Endothelial cell (in vitro differentiated cells): ENCODE measurements at regions not wholly inside any gene's neighbourhood (a gene's known extent, or its start where the extent isn't known, plus 50 kb on each side); places are given as distances from the start of the nearest gene placed in this dataset.

Source experiments
- DNase-seq: peaks from one replicate; pipeline ENCODE4 v3.0.0; 2021; ENCODE audit warnings: low spot score
- H3K27ac Mint-ChIP-seq: one replicate; pipeline ENCODE4 v1.8.0; 2021; ENCODE audit warnings: mixed read lengths, inconsistent platforms; ENCODE audit not compliant: unreplicated experiment
- H3K27me3 Mint-ChIP-seq: one replicate; pipeline ENCODE4 v1.8.0; 2021; ENCODE audit warnings: mild to moderate bottlenecking, moderate library complexity, mixed read lengths, inconsistent platforms; ENCODE audit not compliant: unreplicated experiment
- H3K36me3 Mint-ChIP-seq: one replicate; pipeline ENCODE4 v1.8.0; 2021; ENCODE audit warnings: mild to moderate bottlenecking, low read depth, mixed read lengths, inconsistent platforms; ENCODE audit not compliant: unreplicated experiment
- H3K4me1 Mint-ChIP-seq: one replicate; pipeline ENCODE4 v1.8.0; 2021; ENCODE audit warnings: mild to moderate bottlenecking, mixed read lengths, inconsistent platforms; ENCODE audit not compliant: unreplicated experiment
- H3K4me3 Mint-ChIP-seq: one replicate; pipeline ENCODE4 v1.8.0; 2021; ENCODE audit warnings: mild to moderate bottlenecking, mixed read lengths, inconsistent platforms; ENCODE audit not compliant: unreplicated experiment
- H3K9me3 Mint-ChIP-seq: one replicate; pipeline ENCODE4 v1.8.0; 2021; ENCODE audit warnings: mixed read lengths, inconsistent platforms; ENCODE audit not compliant: unreplicated experiment
- TF ChIP-seq, protein P1 (sequence below): fragments of 200-600 bp; sonication (generic); IDR thresholded peaks from one replicate; pipeline ENCODE4 v1.5.0; 2021; ENCODE audit warnings: antibody characterized with exemption; ENCODE audit not compliant: unreplicated experiment

DNA sequence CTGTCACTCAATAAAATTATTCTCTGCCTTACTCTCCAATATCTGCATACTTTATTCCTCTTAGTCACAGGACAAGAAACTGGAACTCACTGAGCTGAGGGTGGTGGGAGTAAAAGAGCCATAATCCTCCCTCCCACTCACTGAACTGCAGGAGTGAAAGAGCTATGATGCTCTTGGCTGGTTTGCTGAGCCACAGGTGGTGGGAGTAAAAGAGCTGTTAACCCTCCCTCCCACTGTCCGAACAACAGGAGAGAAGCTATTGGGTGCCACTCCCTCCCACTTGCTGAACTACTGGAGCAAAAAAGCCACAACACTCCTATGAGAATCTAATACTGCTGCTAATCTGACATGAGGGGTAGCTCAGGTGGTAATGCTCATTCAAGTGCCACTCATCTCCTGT is 391.0 kb downstream of the NSUN3 start:
- Mint-ChIP-seq H3K9me3 (no peaks in the 10 kb centered on the region), H3K4me1 (no peaks in the 10 kb centered on the region), H3K36me3 (no peaks in the 10 kb centered on the region), H3K4me3 (no peak overlapping the region), H3K27me3 (peaks cover 2% of the 10 kb centered on the region), H3K27ac (no peak overlapping the region)
- DNase-seq: no peak
- TF ChIP-seq, protein P1, sequence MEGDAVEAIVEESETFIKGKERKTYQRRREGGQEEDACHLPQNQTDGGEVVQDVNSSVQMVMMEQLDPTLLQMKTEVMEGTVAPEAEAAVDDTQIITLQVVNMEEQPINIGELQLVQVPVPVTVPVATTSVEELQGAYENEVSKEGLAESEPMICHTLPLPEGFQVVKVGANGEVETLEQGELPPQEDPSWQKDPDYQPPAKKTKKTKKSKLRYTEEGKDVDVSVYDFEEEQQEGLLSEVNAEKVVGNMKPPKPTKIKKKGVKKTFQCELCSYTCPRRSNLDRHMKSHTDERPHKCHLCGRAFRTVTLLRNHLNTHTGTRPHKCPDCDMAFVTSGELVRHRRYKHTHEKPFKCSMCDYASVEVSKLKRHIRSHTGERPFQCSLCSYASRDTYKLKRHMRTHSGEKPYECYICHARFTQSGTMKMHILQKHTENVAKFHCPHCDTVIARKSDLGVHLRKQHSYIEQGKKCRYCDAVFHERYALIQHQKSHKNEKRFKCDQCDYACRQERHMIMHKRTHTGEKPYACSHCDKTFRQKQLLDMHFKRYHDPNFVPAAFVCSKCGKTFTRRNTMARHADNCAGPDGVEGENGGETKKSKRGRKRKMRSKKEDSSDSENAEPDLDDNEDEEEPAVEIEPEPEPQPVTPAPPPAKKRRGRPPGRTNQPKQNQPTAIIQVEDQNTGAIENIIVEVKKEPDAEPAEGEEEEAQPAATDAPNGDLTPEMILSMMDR: no peak

DNA sequence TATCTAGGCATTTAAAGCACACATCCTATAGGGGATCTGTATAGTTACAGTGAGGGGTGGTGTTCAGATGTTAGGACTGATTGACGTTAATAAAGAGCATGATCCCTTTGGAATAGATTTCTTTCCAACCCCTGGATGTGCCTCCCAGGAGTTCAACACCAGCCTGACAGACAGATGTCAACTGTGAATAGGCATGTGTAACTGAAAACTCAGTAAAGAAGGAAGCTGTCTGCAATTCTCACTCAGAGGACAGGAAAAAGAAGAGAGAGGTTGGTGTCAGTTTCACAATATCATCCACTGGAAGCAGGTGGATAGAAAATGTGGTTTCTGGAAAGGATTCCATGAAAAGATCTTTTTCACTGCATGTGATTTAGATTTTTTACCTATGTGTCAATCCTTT is 396.3 kb downstream of the NSUN3 start:
- H3K36me3 Mint-ChIP-seq: no peaks in the 10 kb centered on the region
- no peaks in the 10 kb centered on the region for H3K9me3 Mint-ChIP-seq
- TF ChIP-seq, protein P1: no peak
- no peak overlapping the region for H3K27ac Mint-ChIP-seq
- no peaks in the 10 kb centered on the region for H3K27me3 Mint-ChIP-seq
- H3K4me1 Mint-ChIP-seq: no peaks in the 10 kb centered on the region
- DNase-seq: no peak
- no peak overlapping the region for H3K4me3 Mint-ChIP-seq

DNA sequence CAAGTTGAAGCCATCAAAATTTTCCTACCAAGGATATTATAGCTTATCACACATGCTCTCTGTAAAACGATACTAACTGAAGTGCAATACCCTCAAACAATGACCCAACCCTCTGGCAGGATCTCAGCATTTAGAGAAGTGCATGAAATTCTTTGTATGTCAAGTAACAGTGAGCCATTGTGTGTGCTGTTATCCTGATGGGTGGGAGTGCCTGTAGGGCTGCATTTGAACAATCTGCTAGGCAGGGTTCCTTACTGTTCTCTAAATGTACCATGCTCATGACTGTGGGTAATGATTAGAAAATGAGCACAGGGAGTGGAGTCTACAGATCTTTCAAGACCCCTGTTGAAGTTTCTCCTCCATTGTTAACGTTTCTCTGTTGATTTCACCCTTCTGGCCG is 398.1 kb downstream of the NSUN3 start:
- Mint-ChIP-seq H3K9me3 (no peaks in the 10 kb centered on the region), H3K27me3 (no peaks in the 10 kb centered on the region), H3K27ac (no peak overlapping the region), H3K36me3 (no peaks in the 10 kb centered on the region), H3K4me1 (no peaks in the 10 kb centered on the region), H3K4me3 (no peak overlapping the region)
- DNase-seq: no peak
- TF ChIP-seq, protein P1: no peak

GRCh38 chr3:94462931-94463330 is 400.1 kb downstream of the NSUN3 start:
- no peaks in the 10 kb centered on the region for H3K4me1 Mint-ChIP-seq
- no peaks in the 10 kb centered on the region for H3K36me3 Mint-ChIP-seq
- no peak for DNase-seq
- TF ChIP-seq, protein P1: no peak
- no peaks in the 10 kb centered on the region for H3K9me3 Mint-ChIP-seq
- no peak overlapping the region for H3K4me3 Mint-ChIP-seq
- H3K27me3 Mint-ChIP-seq: no peaks in the 10 kb centered on the region
- H3K27ac Mint-ChIP-seq: no peak overlapping the region

DNA sequence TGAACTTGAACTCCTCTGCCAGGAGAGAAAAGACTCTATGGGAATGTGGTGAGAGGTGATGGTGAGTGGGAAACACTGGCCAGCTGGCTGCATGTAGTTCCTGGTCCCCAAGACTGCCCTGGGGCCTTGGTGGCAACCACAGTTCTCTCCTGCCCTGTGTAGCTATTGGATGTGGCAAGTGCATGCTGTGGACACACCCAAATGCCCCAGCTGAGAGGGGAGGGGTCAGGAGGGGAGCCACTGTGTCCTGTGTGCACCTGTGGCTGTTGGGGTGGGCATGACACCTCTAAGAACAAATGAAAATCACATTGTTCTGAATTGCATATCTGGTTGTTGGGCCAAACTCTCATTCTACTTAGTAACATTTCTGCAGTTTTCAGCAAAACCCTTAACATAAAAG is 409.6 kb downstream of the NSUN3 start:
- no peak for DNase-seq
- Mint-ChIP-seq H3K9me3 (no peaks in the 10 kb centered on the region), H3K36me3 (peaks cover 5% of the 10 kb centered on the region), H3K27me3 (peaks cover 2% of the 10 kb centered on the region), H3K27ac (no peak overlapping the region), H3K4me3 (no peak overlapping the region), H3K4me1 (no peaks in the 10 kb centered on the region)
- TF ChIP-seq, protein P1: no peak
